HEK293 (cell line): ENCODE measurements at regions not wholly inside any gene's neighbourhood (a gene's known extent, or its start where the extent isn't known, plus 50 kb on each side); places are given as distances from the start of the nearest gene placed in this dataset.

Source experiments
- CTCF ChIP-seq: fragments of 450-650 bp; formaldehyde crosslinking; IDR thresholded peaks from 2 replicates; pipeline ENCODE4 v1.5.1; 2016; ENCODE audit warnings: missing biosample characterization, missing genetic modification characterization
- ZBTB11 ChIP-seq: fragments of 450-650 bp; formaldehyde crosslinking; conservative IDR thresholded peaks from 2 replicates; pipeline ENCODE4 v1.5.1; 2016; ENCODE audit warnings: low read depth, missing biosample characterization, missing genetic modification characterization
- ZBTB20 ChIP-seq: fragments of 450-650 bp; formaldehyde crosslinking; IDR thresholded peaks from 2 replicates; pipeline ENCODE4 v1.5.1; 2016; ENCODE audit warnings: missing biosample characterization, missing genetic modification characterization
- ZBTB6 ChIP-seq: fragments of 450-650 bp; formaldehyde crosslinking; IDR thresholded peaks from 2 replicates; pipeline ENCODE4 v1.5.1; 2017; ENCODE audit warnings: missing biosample characterization, missing genetic modification characterization
- ZFP69B ChIP-seq: fragments of 450-650 bp; formaldehyde crosslinking; IDR thresholded peaks from 2 replicates; pipeline ENCODE4 v1.5.1; 2016; ENCODE audit warnings: missing biosample characterization, missing genetic modification characterization
- ZNF184 ChIP-seq: fragments of 450-650 bp; IDR thresholded peaks from 2 replicates; pipeline ENCODE4 v1.5.1; 2018; ENCODE audit warnings: missing biosample characterization, mild to moderate bottlenecking, missing genetic modification characterization
- ZNF530 ChIP-seq: fragments of 450-650 bp; formaldehyde crosslinking; IDR thresholded peaks from 2 replicates; pipeline ENCODE4 v1.5.1; 2016; ENCODE audit warnings: low read depth, missing biosample characterization, missing genetic modification characterization
- ZNF785 ChIP-seq: fragments of 450-650 bp; formaldehyde crosslinking; IDR thresholded peaks from 2 replicates; pipeline ENCODE4 v1.5.1; 2016; ENCODE audit warnings: missing biosample characterization, missing genetic modification characterization
- TF ChIP-seq, protein P1 (sequence below): fragments of 450-650 bp; formaldehyde crosslinking; IDR thresholded peaks from 2 replicates; pipeline ENCODE4 v1.5.1; 2017; ENCODE audit warnings: missing biosample characterization, mild to moderate bottlenecking, missing genetic modification characterization, moderate library complexity
- TF ChIP-seq, protein P2 (sequence below): fragments of 450-650 bp; formaldehyde crosslinking; IDR thresholded peaks from 2 replicates; pipeline ENCODE4 v1.5.1; 2016; ENCODE audit warnings: missing biosample characterization, missing genetic modification characterization

GRCh38 chr12:24014240-24014639, 64.8 kb upstream of the SOX5 start:
- no peak for TF ChIP-seq CTCF
- TF ChIP-seq ZBTB11 (tag by site-specific recombination), result no peak
- TF ChIP-seq, protein P1, sequence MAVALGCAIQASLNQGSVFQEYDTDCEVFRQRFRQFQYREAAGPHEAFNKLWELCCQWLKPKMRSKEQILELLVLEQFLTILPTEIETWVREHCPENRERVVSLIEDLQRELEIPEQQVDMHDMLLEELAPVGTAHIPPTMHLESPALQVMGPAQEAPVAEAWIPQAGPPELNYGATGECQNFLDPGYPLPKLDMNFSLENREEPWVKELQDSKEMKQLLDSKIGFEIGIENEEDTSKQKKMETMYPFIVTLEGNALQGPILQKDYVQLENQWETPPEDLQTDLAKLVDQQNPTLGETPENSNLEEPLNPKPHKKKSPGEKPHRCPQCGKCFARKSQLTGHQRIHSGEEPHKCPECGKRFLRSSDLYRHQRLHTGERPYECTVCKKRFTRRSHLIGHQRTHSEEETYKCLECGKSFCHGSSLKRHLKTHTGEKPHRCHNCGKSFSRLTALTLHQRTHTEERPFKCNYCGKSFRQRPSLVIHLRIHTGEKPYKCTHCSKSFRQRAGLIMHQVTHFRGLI, result no peak
- no peak for TF ChIP-seq ZBTB20 (tag by site-specific recombination)
- TF ChIP-seq ZNF785 (tag by site-specific recombination), result no peak
- TF ChIP-seq ZNF530 (tag by site-specific recombination), result no peak
- no peak for TF ChIP-seq ZBTB6 (tag by site-specific recombination)
- no peak for TF ChIP-seq ZNF184
- TF ChIP-seq ZFP69B (tag by site-specific recombination), result no peak
- TF ChIP-seq, protein P2, sequence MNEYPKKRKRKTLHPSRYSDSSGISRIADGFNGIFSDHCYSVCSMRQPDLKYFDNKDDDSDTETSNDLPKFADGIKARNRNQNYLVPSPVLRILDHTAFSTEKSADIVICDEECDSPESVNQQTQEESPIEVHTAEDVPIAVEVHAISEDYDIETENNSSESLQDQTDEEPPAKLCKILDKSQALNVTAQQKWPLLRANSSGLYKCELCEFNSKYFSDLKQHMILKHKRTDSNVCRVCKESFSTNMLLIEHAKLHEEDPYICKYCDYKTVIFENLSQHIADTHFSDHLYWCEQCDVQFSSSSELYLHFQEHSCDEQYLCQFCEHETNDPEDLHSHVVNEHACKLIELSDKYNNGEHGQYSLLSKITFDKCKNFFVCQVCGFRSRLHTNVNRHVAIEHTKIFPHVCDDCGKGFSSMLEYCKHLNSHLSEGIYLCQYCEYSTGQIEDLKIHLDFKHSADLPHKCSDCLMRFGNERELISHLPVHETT (tag by site-specific recombination), result no peak
